RPMI7951 (cell line): ENCODE measurements at regions not wholly inside any gene's neighbourhood (a gene's known extent, or its start where the extent isn't known, plus 50 kb on each side); places are given as distances from the start of the nearest gene placed in this dataset.

Experiments
- DNase-seq: peaks from one replicate; pipeline ENCODE4 v3.0.0-alpha.2; 2012; ENCODE audit warnings: low read depth

GRCh38 chr17:36864827-36865430 is 72.3 kb upstream of the LHX1 start:
- DNase-seq: no peak

DNA sequence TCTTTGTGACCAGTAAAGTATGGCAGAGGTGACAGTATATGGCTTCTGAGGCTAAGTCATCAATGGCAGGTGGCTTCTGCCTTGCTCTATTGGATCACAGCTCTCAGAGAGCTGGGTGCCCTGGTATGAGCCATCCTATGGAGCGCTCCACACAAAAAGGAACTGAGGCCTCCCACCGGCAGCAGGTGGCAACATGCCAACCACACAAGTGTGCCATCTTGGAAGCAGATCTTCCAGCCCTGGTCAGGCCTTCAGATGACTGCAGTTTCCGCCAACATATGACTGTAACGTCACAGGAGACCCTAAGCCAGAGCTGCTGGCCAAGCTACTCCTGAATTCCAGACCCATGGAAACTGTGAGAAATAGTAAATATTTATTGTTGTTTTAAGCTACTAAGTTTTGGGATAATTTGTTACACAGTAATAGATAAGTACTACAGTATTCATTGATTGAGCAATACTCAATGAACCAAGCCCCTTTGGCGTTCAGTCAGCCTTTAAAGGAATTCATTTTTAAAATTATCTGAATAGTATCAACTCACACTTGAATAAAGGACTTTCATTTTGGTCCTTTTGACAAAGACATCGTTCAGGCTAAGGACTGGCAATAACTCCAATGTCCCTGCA is 69.4 kb upstream of the LHX1 start:
- DNase-seq: no peak

GRCh38 chr17:36868777-36869176 is 68.5 kb upstream of the LHX1 start:
- no peak for DNase-seq

DNA sequence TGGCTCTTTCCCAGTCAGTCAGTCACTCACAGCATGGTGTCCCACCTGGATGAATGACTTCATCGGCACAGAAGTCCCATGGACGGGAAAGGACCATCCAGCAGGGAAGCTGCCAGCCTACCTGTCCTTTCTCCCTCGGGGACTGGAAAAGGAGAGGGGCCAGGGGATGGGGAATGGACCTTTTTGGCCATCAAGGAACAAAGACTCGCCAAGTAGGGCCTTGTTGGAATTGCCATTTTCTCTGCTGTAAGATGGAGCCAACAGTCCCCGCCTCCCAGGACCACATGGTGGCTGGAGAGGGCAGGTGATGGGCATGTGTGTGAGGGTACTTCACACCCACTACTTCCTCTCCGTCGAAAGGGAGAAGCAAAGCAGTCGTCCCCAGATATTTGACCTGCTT is 67.8 kb upstream of the LHX1 start:
- DNase-seq: no peak

DNA sequence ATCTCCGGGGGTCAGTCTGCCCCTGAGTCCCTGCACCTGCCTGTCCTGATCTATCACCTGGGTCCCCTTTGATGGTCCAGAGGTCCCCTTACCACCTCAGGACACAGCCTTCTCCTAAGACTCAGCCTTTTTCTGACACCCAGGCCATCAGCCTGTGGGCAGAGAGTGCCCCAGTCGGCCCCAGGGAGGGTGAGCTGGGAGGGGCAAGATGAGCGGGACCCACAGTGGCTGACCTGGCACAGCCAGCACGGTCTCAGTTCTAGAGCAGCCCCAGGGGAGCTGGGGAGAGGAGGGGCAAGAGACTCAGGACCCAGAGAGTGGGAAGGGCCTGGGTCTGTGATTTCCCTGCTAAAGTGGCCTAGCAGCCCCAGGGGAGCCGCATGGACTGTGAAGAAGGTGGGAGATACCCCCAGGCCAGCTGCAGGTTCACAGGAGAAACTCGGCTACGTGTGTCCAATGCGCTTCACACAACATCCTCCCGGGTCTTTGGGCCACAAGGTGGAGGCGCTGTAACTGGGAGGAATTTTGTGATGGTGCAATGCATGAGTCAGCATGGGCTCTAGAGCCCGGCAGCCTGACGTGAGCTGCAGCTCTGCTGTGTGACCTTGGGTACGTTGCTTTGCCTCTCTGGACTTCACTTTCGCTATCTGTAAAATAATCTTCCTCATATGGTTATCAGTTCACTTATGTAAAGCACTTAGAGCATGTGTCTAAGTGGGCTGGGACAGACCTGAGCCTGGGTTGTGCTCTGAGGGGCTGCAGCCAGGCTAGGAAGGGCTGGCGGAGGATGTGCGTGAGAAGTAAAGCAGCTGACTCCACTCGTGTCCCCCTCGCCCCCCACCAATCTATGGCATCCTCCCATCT is 67.2 kb upstream of the LHX1 start:
- DNase-seq: no peak

DNA sequence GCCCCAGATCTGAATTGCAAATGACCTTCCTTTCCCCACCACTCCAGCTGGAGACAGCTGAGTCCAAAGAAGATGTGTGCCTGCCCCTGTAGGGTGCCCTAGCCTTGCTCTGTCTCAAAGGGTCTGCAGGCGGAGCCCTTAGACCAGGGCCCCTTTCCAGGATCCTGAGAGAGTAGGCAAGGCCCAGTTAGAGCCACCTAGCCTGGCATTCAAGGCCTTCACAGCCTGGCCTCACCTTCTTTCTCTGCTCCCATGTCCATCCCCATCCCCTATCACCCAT is 66.6 kb upstream of the LHX1 start:
- no peak for DNase-seq

- no peak for DNase-seq
These were observed 61.5 kb upstream of the LHX1 start for GRCh38 chr17:36875698-36876293.

- no peak for DNase-seq
These were observed 60.3 kb upstream of the LHX1 start for GRCh38 chr17:36876966-36877365.

DNA sequence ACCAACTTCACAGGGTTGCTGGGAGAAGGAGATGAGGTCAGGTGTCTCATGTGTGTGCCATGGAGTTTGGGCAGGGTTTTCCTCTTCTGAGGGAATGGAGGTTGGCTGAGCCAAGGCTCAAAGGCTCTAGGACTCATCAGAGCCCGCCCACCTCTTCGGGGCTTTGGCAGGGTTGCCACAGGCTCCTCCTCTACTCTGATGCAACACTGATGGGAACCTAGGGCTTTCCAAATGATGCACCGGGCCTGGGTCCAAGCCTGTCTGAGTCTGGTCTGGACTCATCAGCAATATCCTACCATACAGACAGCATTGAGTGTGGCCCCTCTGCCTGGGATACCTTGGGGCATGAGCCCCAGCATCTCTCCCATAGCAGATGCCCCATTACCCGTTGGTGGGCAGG is 59.5 kb upstream of the LHX1 start:
- peak; percentile 13 for DNase-seq

- DNase-seq: no peak
These were observed 59.1 kb upstream of the LHX1 start for GRCh38 chr17:36878216-36878615.

DNA sequence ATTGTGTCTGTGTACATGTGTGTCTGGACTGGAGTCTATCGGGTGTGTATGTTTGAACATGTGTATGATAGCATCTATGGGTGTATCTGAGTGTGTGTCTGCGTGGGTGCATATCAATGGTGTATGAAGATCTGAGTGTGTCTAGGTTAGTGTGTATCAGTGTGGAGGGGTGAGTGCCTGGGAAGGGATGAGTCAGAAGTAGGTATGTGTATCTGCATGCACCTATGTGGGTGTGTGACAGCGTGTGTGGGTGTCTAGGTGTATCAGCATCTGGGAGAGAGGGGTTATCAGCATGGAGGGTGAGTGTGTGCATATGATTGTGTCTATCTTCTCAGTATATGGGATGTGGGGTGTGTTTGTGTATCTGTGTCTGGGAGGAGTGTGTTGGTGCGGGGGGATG is 58.2 kb upstream of the LHX1 start:
- no peak for DNase-seq

DNA sequence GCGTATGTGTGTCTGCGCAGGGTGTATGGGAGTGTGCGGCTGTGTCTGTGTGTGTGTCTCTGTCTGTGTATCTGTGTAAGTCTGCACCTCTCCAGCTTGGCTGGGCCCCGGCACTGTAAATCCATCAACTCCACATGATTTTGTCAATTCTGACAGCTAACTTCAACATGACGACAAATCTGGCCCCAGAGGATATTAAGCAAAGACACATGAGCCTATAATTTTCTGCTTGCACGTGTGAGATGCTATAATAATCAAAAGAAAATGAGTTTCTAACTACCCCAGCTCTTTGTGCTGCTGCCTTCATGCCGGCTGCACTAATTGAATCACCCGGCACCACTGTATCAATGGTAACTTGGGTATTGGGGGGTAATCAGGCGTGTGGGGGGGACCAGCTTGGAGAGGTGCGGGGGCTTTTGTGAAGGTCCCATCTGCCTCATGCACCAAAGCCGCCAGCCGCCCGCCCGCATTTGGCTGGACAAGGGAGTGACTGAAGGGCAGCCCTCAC is 57.6 kb upstream of the LHX1 start:
- no peak for DNase-seq

GRCh38 chr17:36880268-36880905 is 56.9 kb upstream of the LHX1 start:
- no peak for DNase-seq

GRCh38 chr17:36881323-36881722 is 56.0 kb upstream of the LHX1 start:
- DNase-seq: no peak

GRCh38 chr17:36884495-36885152 is 52.7 kb upstream of the LHX1 start:
- DNase-seq: no peak

DNA sequence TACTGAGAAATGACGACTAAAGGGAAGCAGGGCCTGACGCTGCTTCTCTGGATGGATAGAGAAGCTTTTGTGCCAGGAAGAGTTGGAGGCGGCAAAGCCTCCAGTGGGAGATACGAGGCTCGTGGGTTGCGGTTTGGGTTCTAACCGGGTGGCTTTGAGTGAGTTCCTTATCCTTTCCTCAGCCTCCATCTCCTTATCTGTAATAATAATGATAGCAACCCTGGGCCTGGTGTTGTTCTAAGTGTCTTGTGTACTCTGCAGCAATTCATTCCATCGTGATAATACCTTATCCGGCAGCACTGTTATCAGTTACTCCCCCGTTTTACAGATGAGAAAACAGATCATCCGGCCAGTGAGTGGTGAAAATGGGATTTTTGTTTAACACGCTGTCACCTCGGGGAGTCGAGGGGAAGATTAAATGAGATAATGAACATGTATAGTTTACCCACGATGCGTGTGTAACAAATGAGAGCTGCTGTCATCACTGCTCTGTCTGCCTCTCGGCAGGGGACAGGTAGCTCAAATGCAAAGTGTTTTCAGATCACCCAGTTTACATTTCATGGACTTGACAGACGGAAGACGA is 52.0 kb upstream of the LHX1 start:
- no peak for DNase-seq

DNA sequence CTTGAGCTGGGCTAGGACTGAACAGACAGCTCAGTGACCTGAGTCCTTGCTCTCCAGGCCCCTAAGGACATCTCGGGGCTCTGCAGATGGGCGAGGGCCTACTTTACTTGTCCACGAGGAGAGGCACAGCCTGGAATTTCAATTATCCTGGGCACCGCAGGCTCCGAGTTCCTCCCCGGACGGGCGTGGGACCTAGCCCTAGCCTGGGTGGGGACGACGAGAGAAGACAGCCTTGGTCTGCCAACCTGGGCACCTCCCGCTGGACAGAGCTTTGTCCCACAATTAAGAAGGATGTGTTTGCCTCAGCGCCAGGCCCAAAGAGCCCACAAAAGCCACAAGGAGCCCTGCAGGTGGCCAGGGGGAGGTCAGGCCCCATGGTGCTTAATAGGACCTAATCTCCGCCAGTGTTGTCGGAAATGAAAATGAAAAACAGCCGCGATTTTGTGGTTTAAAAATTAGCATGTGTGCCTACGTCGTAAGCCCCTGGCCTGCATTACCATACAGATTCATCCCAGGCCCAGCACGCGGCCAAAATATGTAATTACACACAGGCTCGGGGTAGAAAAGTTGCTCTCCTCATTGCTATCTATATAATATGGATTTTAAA is 51.4 kb upstream of the LHX1 start:
- DNase-seq: no peak
